CD14-positive monocyte (primary cell): ENCODE measurements at regions not wholly inside any gene's neighbourhood (a gene's known extent, or its start where the extent isn't known, plus 50 kb on each side); places are given as distances from the start of the nearest gene placed in this dataset.

Experiments used
- DNase-seq, 3 donors: peaks; one replicate each; pipeline ENCODE4 v3.0.0-alpha.2; 2011 to 2022
- H2AFZ ChIP-seq: 2 replicates; pipeline ENCODE4 v1.6.0; 2012; ENCODE audit warnings: mild to moderate bottlenecking, low read depth, low read length, inconsistent platforms; ENCODE audit not compliant: insufficient read depth, poor library complexity, severe bottlenecking
- H3K27ac ChIP-seq, 2 donors: 1 replicate in 1 of 2; 2 replicates in 1 of 2; pipeline ENCODE4 v1.5.1; 2012 to 2013; ENCODE audit warnings: low read length in 2 of 2, control low read depth in 1 of 2, inconsistent platforms in 1 of 2, low read depth in 1 of 2, mild to moderate bottlenecking in 1 of 2
- H3K27me3 ChIP-seq, 2 donors: one replicate each; pipeline versions ENCODE4 v1.6.0 to v1.6.1; 2011 to 2013; ENCODE audit warnings: low read length in 2 of 2; ENCODE audit not compliant: control insufficient read depth in 2 of 2, insufficient read depth in 2 of 2
- H3K36me3 ChIP-seq, 2 donors: replicated peaks in 1 of 2; 1 replicate in 1 of 2; 2 replicates in 1 of 2; pipeline versions ENCODE4 v1.5.1 to v1.6.1; 2012 to 2013; ENCODE audit warnings: low read length in 2 of 2, control low read depth in 1 of 2, inconsistent platforms in 1 of 2, mild to moderate bottlenecking in 1 of 2; ENCODE audit not compliant: insufficient read depth in 2 of 2, control insufficient read depth in 1 of 2
- H3K4me1 ChIP-seq, 2 donors: 1 replicate in 1 of 2; 2 replicates in 1 of 2; pipeline versions ENCODE4 v1.5.1 to v1.6.1; 2012 to 2013; ENCODE audit warnings: low read length in 2 of 2, control low read depth in 1 of 2, inconsistent platforms in 1 of 2, mild to moderate bottlenecking in 1 of 2, moderate library complexity in 1 of 2; ENCODE audit not compliant: insufficient read depth in 2 of 2, control insufficient read depth in 1 of 2
- H3K4me2 ChIP-seq: replicated peaks from 2 replicates; pipeline ENCODE3; 2012; ENCODE audit warnings: low read length, moderate library complexity, mild to moderate bottlenecking; ENCODE audit not compliant: poor library complexity, severe bottlenecking; ENCODE audit errors: extremely low read depth
- H3K4me3 ChIP-seq, 3 experiments: fragments of 200-600 bp in 1 of 3; sonication (generic) in 1 of 3; replicated peaks in 1 of 3; 1 replicate in 2 of 3; 2 replicates in 1 of 3; pipeline ENCODE4 v1.5.1; 2011 to 2013; ENCODE audit warnings: low read length in 3 of 3, mild to moderate bottlenecking in 3 of 3, control low read depth in 2 of 3, low read depth in 2 of 3, inconsistent platforms in 1 of 3, moderate library complexity in 1 of 3
- H3K79me2 ChIP-seq: 2 replicates; pipeline ENCODE4 v1.6.0; 2012; ENCODE audit warnings: mild to moderate bottlenecking, control low read depth, inconsistent platforms, low read length, moderate library complexity; ENCODE audit not compliant: insufficient read depth
- H3K9ac ChIP-seq: 2 replicates; pipeline ENCODE4 v1.6.0; 2017; ENCODE audit warnings: low read length, mild to moderate bottlenecking; ENCODE audit not compliant: insufficient read depth, poor library complexity, severe bottlenecking
- H3K9me3 ChIP-seq, 2 donors: replicated peaks in 1 of 2; 1 replicate in 1 of 2; 2 replicates in 1 of 2; pipeline versions ENCODE4 v1.5.1 to v1.6.1; 2012 to 2013; ENCODE audit warnings: low read length in 2 of 2, control low read depth in 1 of 2; ENCODE audit not compliant: control insufficient read depth in 1 of 2, insufficient read depth in 1 of 2
- H4K20me1 ChIP-seq: 2 replicates; pipeline ENCODE4 v1.6.0; 2012; ENCODE audit warnings: mild to moderate bottlenecking, low read length, control low read depth, moderate library complexity; ENCODE audit not compliant: insufficient read depth
- H3K27ac Mint-ChIP-seq, 7 donors: one replicate each; pipeline ENCODE4 v1.8.0; 2020; ENCODE audit warnings: mild to moderate bottlenecking in 7 of 7, mixed read lengths in 7 of 7, moderate library complexity in 6 of 7, inconsistent platforms in 2 of 7
- H3K27me3 Mint-ChIP-seq, 3 donors: one replicate each; pipeline ENCODE4 v1.8.0; 2021 to 2022; ENCODE audit warnings: low read depth in 3 of 3, mild to moderate bottlenecking in 3 of 3, mixed read lengths in 3 of 3, moderate library complexity in 3 of 3, inconsistent platforms in 1 of 3
- H3K36me3 Mint-ChIP-seq, 2 donors: one replicate each; pipeline ENCODE4 v1.8.0; 2020; ENCODE audit warnings: mixed read lengths in 2 of 2, inconsistent platforms in 1 of 2, mild to moderate bottlenecking in 1 of 2
- H3K4me1 Mint-ChIP-seq: one replicate; pipeline ENCODE4 v1.8.0; 2020; ENCODE audit warnings: mild to moderate bottlenecking, mixed read lengths
- H3K4me3 Mint-ChIP-seq, 2 donors: one replicate each; pipeline ENCODE4 v1.8.0; 2020; ENCODE audit warnings: mild to moderate bottlenecking in 2 of 2, mixed read lengths in 2 of 2, moderate library complexity in 1 of 2
- H3K9me3 Mint-ChIP-seq, 7 donors: one replicate each; pipeline ENCODE4 v1.8.0; 2020 to 2022; ENCODE audit warnings: mixed read lengths in 7 of 7, mild to moderate bottlenecking in 6 of 7, moderate library complexity in 6 of 7, inconsistent platforms in 2 of 7
- WGBS: methylation state at CpG from one replicate; pipeline ENCODE4 v1.1.5; 2013; ENCODE audit warnings: missing lambda C conversion rate; ENCODE audit not compliant: insufficient coverage; 5-methylcytosine and 5-hydroxymethylcytosine counted together
- intact Hi-C, 2 donors: fragments of 100-400 bp; cut with micrococcal nuclease; formaldehyde crosslinking; loops; one replicate each; pipeline versions ENCODE4 v1.15.0 to v1.15.1; 2023
- TF ChIP-seq, protein P1 (sequence below): fragments of 200-600 bp; IDR thresholded peaks from one replicate; pipeline ENCODE4 v1.8.0; 2022; ENCODE audit warnings: antibody characterized with exemption, mild to moderate bottlenecking

GRCh38 chr6:141203902-141204575 is 928.7 kb upstream of the GJE1 start:
- H3K4me1 Mint-ChIP-seq = no peaks in the 10 kb centered on the region
- intact Hi-C loops = no loop called here
- H3K4me3 ChIP-seq = no peak overlapping the region
- WGBS = no CpG with 5 or more reads among the region's 4 CpGs
- H3K4me3 Mint-ChIP-seq = no peak overlapping the region
- H3K36me3 ChIP-seq = no peaks in the 10 kb centered on the region
- no peaks in the 10 kb centered on the region for H3K27me3 Mint-ChIP-seq
- no peak overlapping the region for H3K27ac Mint-ChIP-seq
- H3K9me3 ChIP-seq = peaks cover 0 to 5% of the 10 kb centered on the region in 2 donors
- H3K27ac ChIP-seq = no peak overlapping the region
- H2AFZ ChIP-seq = no peak overlapping the region
- H3K4me1 ChIP-seq = no peaks in the 10 kb centered on the region
- H4K20me1 ChIP-seq = no peaks in the 10 kb centered on the region
- TF ChIP-seq, protein P1, sequence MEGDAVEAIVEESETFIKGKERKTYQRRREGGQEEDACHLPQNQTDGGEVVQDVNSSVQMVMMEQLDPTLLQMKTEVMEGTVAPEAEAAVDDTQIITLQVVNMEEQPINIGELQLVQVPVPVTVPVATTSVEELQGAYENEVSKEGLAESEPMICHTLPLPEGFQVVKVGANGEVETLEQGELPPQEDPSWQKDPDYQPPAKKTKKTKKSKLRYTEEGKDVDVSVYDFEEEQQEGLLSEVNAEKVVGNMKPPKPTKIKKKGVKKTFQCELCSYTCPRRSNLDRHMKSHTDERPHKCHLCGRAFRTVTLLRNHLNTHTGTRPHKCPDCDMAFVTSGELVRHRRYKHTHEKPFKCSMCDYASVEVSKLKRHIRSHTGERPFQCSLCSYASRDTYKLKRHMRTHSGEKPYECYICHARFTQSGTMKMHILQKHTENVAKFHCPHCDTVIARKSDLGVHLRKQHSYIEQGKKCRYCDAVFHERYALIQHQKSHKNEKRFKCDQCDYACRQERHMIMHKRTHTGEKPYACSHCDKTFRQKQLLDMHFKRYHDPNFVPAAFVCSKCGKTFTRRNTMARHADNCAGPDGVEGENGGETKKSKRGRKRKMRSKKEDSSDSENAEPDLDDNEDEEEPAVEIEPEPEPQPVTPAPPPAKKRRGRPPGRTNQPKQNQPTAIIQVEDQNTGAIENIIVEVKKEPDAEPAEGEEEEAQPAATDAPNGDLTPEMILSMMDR = no peak
- DNase-seq = no peak
- H3K4me2 ChIP-seq = no peak overlapping the region
- no peak overlapping the region for H3K9ac ChIP-seq
- H3K36me3 Mint-ChIP-seq = no peaks in the 10 kb centered on the region
- H3K9me3 Mint-ChIP-seq = peaks cover 0 to 9% (median 4%) of the 10 kb centered on the region in 7 donors
- no peaks in the 10 kb centered on the region for H3K27me3 ChIP-seq
- H3K79me2 ChIP-seq = no peaks in the 10 kb centered on the region

- H3K4me1 Mint-ChIP-seq = no peaks in the 10 kb centered on the region
- no peaks in the 10 kb centered on the region for H3K36me3 ChIP-seq
- no peaks in the 10 kb centered on the region for H3K79me2 ChIP-seq
- H3K4me1 ChIP-seq = no peaks in the 10 kb centered on the region
- no CpG with 5 or more reads among the region's 4 CpGs for WGBS
- TF ChIP-seq, protein P1 = no peak
- H4K20me1 ChIP-seq = no peaks in the 10 kb centered on the region
- peaks cover 2 to 8% (median 4%) of the 10 kb centered on the region in 7 donors for H3K9me3 Mint-ChIP-seq
- H3K27me3 ChIP-seq = no peaks in the 10 kb centered on the region
- no peak overlapping the region for H3K4me3 ChIP-seq
- no peaks in the 10 kb centered on the region for H3K36me3 Mint-ChIP-seq
- no peaks in the 10 kb centered on the region for H3K27me3 Mint-ChIP-seq
- H3K4me3 Mint-ChIP-seq = no peak overlapping the region
- H3K27ac Mint-ChIP-seq = no peak overlapping the region
- H3K9me3 ChIP-seq = peaks cover 0 to 5% of the 10 kb centered on the region in 2 donors
- no peak for DNase-seq
- H2AFZ ChIP-seq = no peak overlapping the region
- H3K27ac ChIP-seq = no peak overlapping the region
- no peak overlapping the region for H3K9ac ChIP-seq
- H3K4me2 ChIP-seq = no peak overlapping the region
- intact Hi-C loops = no loop called here
Observed at GRCh38 chr6:141202626-141203025, 930.1 kb upstream of the GJE1 start.
